KOPT-K1 (cell line): ENCODE measurements at regions not wholly inside any gene's neighbourhood (a gene's known extent, or its start where the extent isn't known, plus 50 kb on each side); places are given as distances from the start of the nearest gene placed in this dataset.

Experiments used
- H3K27ac ChIP-seq: fragments of 200-600 bp; sonication (generic); 2 replicates; pipeline ENCODE4 v1.5.1; 2016; ENCODE audit warnings: antibody characterized with exemption, mild to moderate bottlenecking, low read depth, low read length; ENCODE audit not compliant: poor library complexity, severe bottlenecking
- H3K36me3 ChIP-seq: fragments of 200-600 bp; sonication (generic); 2 replicates; pipeline ENCODE4 v1.5.1; 2017; ENCODE audit warnings: antibody characterized with exemption, mild to moderate bottlenecking, low read length, moderate library complexity; ENCODE audit not compliant: insufficient read depth
- H3K9me3 ChIP-seq: fragments of 200-600 bp; sonication (generic); 2 replicates; pipeline ENCODE4 v1.5.1; 2017; ENCODE audit warnings: antibody characterized with exemption, low read length, mild to moderate bottlenecking; ENCODE audit not compliant: insufficient read depth, poor library complexity, severe bottlenecking

DNA sequence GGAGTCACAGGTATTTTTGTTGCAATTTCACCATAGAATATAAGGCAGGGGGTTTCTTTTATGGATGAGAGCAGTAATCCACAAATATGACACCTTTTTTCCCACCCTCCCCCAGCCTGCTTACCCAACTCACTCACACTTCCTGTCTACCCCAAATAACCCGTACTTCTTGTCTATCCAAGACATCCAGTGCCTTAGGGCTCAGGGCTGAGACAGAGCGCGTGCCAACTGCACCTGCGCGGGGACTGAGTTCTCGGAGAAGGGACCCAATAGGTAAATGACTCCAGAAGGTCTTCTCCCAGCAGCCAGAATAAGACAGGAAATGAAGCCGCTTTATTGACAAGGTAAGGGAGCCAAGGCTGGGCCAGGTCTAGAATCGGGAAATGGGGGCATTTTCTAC, 369.1 kb downstream of the SIPA1L2 start:
- H3K9me3 ChIP-seq = no peaks in the 10 kb centered on the region
- no peaks in the 10 kb centered on the region for H3K36me3 ChIP-seq
- H3K27ac ChIP-seq = no peak overlapping the region

- Histone ChIP-seq H3K9me3 (no peaks in the 10 kb centered on the region), H3K36me3 (no peaks in the 10 kb centered on the region), H3K27ac (no peak overlapping the region)
These were observed 369.9 kb downstream of the SIPA1L2 start for GRCh38 chr1:232260045-232260444.

DNA sequence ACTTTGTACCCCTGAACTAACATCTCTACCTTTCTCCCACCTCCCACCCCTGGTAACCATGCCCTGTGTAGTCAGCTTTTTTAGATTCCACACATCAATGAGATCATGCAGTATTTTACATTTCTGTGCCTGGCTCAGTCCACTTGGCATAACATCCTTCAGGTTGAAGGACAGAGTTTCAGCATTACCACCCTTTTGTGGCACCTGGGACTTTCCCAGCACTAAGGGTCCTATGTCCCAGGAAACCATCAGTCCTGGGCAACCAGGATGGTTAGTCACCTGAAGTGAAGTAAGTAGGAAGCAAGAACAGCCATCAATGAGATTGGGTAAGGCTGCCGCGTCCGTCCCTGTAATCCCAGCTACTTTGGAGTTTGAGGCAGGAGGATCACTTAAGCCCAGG, 370.6 kb downstream of the SIPA1L2 start:
- H3K9me3 ChIP-seq = no peaks in the 10 kb centered on the region
- no peak overlapping the region for H3K27ac ChIP-seq
- H3K36me3 ChIP-seq = no peaks in the 10 kb centered on the region

DNA sequence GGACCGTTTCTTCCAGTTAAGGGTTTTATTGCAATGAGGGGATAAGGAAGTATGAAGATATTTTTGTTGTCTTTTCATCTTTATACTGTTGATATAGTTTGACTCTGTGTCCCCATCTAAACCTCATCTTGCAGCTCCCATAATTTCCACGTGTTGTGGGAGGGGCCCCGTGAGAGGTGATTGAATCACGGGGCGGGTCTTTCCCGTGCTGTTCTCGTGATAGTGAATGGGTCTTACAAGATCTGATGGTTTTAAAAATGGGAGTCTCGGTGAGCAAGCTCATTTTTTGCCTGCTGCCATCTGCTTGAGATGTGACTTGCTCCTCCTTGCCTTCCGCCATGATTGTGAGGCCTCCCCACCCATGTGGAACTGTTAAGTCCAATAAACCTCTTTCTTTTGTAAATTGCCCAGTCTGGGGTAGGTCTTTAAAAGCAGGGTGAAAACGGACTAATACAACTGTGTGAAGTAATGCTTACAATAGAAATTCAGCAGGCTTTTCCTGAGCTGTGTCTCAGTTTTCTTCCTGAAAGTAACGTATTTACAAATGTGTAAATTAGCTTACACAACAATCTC, 377.3 kb downstream of the SIPA1L2 start:
- Histone ChIP-seq H3K27ac (no peak overlapping the region), H3K36me3 (no peaks in the 10 kb centered on the region), H3K9me3 (no peaks in the 10 kb centered on the region)

DNA sequence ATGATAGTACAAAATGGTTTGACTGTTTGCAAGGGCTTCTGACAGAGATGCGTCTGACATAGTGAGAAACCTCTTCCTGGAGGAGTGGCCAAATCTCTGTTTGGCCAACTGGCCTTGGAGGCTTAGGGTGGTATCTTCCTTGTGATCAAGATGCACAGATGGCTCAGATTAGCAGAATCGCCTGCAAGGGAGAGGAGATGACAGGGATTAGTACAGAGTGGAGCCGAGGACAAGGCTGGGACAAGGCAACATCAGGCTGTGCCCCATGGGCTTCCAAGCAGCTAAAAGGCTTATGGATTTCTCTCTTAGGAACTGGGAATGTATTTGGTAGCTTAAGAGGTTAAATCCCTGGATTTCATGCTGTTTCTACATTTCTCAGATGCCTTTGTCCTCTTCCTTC, 379.1 kb downstream of the SIPA1L2 start:
- H3K9me3 ChIP-seq = no peaks in the 10 kb centered on the region
- H3K36me3 ChIP-seq = no peaks in the 10 kb centered on the region
- H3K27ac ChIP-seq = no peak overlapping the region

DNA sequence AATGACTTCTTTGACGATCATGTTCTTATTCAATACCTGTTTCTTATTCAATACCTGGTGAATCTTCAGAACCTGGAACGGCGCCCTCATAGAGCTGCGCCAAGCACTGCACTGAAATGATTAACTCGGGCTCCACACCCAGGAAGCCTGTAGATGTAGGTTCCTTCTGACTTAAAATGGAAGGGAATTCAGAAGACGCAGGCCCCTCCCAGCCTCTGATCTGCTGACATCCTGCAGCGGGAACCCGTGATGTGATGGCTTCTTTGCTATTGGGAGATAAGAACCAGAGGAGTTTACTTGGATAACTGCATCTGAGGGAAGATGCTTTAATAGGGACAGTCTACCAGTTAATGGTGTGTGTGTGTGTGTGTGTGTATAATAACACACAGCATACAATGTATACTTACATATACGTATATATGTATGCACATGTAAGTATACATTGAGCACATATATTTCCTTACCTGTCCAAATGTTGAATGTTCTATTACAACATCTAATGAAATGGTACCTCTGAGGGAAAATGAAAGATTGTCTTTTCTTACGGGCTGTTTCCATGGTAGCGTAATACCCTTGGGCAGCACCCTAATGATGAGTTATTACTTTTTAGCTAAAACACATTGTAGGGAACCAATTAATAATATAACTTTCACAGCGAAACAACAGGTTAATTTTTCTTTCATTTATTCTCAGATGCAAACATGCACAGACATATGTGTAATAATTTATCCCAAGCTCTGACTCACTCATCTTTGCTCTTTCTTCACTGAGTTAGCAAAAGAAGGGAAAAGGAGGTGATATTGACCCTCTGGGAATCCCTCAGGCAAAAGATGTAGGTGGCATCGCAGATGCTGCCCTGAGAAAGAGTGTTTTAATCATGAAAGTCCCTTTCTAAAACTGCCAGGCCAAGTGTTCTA, 379.8 kb downstream of the SIPA1L2 start:
- H3K27ac ChIP-seq = no peak overlapping the region
- no peaks in the 10 kb centered on the region for H3K36me3 ChIP-seq

GRCh38 chr1:232249339-232249738, 380.6 kb downstream of the SIPA1L2 start:
- Histone ChIP-seq H3K36me3 (no peaks in the 10 kb centered on the region), H3K27ac (no peak overlapping the region), H3K9me3 (no peaks in the 10 kb centered on the region)

More for the DNA sequence above, 379.8 kb downstream of the SIPA1L2 start:
- no peaks in the 10 kb centered on the region for H3K9me3 ChIP-seq

DNA sequence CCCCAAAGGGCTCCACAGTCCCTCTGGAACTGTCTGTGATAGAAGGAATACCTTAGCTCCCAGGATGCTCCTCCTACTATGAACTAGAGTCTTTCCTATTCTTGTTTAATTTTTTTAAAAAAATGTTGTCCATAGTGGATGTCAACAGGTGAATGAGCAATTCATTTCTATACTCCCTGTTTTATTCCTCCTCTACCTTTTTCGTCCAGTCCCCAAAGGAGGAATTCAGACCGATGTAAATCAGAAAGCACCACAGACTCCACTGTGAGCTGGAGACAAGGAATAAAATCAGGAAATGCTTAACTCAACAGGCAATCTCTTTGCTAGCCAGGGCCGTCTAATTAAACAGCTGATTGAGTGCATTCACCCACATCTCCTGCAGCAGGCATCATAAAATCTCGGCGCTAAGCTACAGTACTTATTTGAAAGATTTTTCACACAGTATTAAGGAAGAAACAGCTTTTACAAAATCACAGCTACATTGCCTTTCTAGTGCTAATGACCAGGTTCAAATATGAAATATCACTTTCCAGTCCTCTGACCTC, 381.6 kb downstream of the SIPA1L2 start:
- Histone ChIP-seq H3K36me3 (no peaks in the 10 kb centered on the region), H3K9me3 (no peaks in the 10 kb centered on the region), H3K27ac (no peak overlapping the region)

- no peaks in the 10 kb centered on the region for H3K36me3 ChIP-seq
- H3K27ac ChIP-seq = no peak overlapping the region
- no peaks in the 10 kb centered on the region for H3K9me3 ChIP-seq
These were observed 382.3 kb downstream of the SIPA1L2 start for GRCh38 chr1:232247669-232248068.

- Histone ChIP-seq H3K36me3 (no peaks in the 10 kb centered on the region), H3K27ac (no peak overlapping the region)
These were observed 385.5 kb downstream of the SIPA1L2 start for GRCh38 chr1:232244426-232244825.

GRCh38 chr1:232239998-232240397, 389.9 kb downstream of the SIPA1L2 start:
- peaks cover 20% of the 10 kb centered on the region for H3K9me3 ChIP-seq
- no peaks in the 10 kb centered on the region for H3K36me3 ChIP-seq
- no peak overlapping the region for H3K27ac ChIP-seq

More at GRCh38 chr1:232244426-232244825, 385.5 kb downstream of the SIPA1L2 start:
- H3K9me3 ChIP-seq = peaks cover 20% of the 10 kb centered on the region

DNA sequence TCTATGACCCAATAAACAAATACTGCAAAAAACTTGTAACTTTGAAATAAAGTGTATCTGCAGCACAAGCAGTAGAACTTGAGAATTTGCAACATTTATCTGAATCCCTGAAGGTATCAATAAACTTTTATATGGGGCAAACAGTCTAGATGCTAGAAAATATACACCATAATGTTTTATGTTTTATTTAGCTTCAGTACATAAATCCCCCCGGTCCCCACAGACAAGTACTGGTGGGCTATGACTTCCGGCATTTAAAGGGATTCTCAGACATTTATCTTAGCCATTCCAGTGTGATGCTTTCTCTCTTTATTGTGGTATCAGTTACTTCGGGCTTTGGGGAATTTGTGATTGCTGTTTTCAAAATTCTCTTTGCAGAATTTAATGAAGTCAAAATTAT, 390.4 kb downstream of the SIPA1L2 start:
- H3K36me3 ChIP-seq = no peaks in the 10 kb centered on the region
- peaks cover 20% of the 10 kb centered on the region for H3K9me3 ChIP-seq
- H3K27ac ChIP-seq = no peak overlapping the region

DNA sequence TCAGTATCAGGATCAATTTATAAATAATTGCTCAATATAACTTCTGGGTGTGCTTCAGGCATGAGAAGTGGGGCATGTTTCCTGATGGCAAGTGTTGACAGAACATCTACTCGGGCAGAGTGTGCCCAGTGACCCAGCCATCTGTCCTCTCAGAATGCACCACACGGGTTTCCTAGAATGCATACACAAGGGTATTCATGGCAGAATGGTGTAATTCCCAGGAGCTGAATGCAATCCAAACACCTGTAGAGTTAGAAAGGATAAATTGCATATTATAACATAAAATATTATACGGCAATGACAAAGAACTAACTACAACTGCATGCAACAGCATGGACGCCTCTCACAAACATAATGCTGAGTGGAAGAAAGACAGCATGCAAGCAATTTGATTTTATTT, 391.9 kb downstream of the SIPA1L2 start:
- H3K9me3 ChIP-seq = peaks cover 20% of the 10 kb centered on the region
- no peak overlapping the region for H3K27ac ChIP-seq

GRCh38 chr1:232227306-232227705, 402.6 kb downstream of the SIPA1L2 start:
- Histone ChIP-seq H3K9me3 (no peaks in the 10 kb centered on the region), H3K36me3 (no peaks in the 10 kb centered on the region), H3K27ac (no peak overlapping the region)

More for the DNA sequence above, 391.9 kb downstream of the SIPA1L2 start:
- no peaks in the 10 kb centered on the region for H3K36me3 ChIP-seq

GRCh38 chr1:232226197-232226712, 403.7 kb downstream of the SIPA1L2 start:
- Histone ChIP-seq H3K27ac (no peak overlapping the region), H3K36me3 (no peaks in the 10 kb centered on the region), H3K9me3 (no peaks in the 10 kb centered on the region)
